GM18502 (cell line): ENCODE measurements at regions not wholly inside any gene's neighbourhood (a gene's known extent, or its start where the extent isn't known, plus 50 kb on each side); places are given as distances from the start of the nearest gene placed in this dataset.

Experiments
- ATAC-seq: cut with Tn5 transposase; IDR thresholded peaks from one replicate; pipeline ENCODE4 v1.9.1; 2021; ENCODE audit warnings: mild to moderate bottlenecking; ENCODE audit not compliant: unreplicated experiment, poor library complexity

GRCh38 chr11:11047851-11048610, 190.2 kb upstream of the ZBED5 start:
- ATAC-seq = no peak

DNA sequence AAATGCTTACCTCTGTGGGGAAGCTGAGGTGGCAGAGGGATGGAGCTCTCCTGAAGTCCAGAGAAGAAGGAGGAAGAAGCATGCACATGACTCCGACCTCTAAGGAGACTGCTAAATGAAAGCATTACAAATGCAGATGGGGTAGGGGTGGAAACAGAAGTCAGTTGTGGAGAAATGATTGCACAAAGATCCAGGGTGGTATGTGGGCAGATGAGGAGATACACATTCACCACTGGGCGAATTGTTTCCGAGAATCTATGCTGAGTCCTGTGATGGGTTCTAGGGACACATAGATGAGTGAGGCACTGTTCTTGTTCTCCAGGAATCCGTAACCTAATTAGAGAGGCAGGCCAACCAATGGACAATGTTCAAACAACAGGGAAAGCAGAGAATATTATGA, 188.9 kb upstream of the ZBED5 start:
- ATAC-seq = no peak

- ATAC-seq = no peak
Measured at GRCh38 chr11:11045156-11045930, 187.5 kb upstream of the ZBED5 start.

- ATAC-seq = no peak
Measured at GRCh38 chr11:11044137-11044855, 186.4 kb upstream of the ZBED5 start.

- ATAC-seq = no peak
Measured at GRCh38 chr11:11043721-11044120, 185.9 kb upstream of the ZBED5 start.

- no peak for ATAC-seq
Measured at GRCh38 chr11:11039208-11039965, 181.5 kb upstream of the ZBED5 start.

DNA sequence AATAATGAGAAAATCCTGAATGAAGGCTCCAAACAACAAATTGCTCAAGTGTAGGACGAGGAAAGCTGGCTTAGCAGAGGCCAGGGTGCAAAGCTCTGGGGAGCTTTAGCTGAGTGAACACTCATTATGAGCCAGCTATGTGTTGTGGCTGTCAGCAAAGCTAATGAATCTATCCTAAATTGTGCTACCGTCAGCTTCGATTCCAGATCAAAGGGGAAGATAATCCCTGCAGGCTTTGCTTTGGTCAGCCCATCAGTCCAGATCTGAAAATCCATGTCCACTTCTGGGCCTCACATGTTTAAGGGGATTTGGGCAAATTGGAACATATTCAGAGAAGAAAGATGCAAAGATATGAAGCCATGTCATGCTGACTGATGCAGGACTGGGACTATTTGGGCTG, 180.9 kb upstream of the ZBED5 start:
- ATAC-seq = no peak

DNA sequence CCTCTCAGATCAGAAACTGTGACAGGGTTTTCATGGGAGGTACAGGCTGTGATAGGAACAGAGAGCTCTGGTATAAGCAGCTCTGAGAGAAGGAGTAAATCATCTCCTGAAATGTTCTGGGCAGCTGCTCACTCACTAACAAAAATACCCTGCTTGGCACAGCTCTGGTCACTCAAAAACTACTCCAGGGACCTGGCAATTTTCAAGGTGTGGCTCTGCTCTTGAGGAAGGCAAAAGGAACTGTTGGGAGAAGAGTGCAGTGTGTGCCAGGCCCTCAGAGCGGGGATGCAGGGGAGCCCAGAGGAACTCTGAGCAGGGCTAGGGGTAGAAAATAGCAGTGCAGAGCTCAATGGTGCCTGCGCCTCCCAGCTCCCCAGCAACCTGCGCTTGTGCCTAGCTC, 180.5 kb upstream of the ZBED5 start:
- ATAC-seq = no peak

- peak; percentile 56 for ATAC-seq
Measured at GRCh38 chr11:11036848-11037732, 179.2 kb upstream of the ZBED5 start.

- ATAC-seq = no peak
Measured at GRCh38 chr11:11036185-11036847, 178.5 kb upstream of the ZBED5 start.

DNA sequence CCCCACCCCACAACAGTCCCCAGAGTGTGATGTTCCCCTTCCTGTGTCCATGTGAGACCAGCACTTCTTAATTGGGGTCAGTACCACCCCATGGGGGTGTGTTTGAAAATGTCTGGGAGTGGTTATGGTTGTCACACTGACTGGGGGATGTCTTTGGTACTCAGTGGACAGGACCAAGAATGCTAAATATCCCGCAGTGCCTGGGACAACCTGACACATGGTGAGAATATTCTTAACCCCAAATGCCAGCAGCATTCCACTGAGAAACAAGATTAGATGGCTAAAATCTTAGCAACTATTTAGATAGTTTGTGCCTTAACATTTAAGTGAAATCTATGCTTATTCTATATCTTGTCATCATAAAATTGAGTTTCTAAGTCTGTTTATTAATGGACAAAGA, 177.5 kb upstream of the ZBED5 start:
- ATAC-seq = no peak

GRCh38 chr11:11034476-11034875, 176.6 kb upstream of the ZBED5 start:
- ATAC-seq = no peak

- ATAC-seq = no peak
Measured at GRCh38 chr11:11032066-11032465, 174.2 kb upstream of the ZBED5 start.

DNA sequence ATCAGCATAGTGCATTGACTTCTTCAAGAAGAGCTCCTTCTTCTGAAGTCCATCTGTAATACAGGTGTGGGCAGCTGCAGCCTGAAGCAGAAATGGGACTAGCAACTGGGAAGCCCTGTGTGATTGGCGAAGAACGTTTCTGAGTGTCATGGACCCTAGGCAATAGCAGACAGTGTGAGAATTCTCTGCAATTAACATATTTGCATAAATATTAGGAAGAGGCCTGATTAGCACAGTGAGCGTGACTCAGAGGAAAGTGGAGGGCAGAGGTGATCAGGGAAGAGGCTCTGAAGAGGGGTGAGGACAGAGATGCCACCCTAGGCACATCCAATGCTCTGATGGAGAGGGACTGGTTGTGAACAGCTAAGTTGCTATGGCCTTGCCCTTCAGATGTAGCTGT, 171.2 kb upstream of the ZBED5 start:
- no peak for ATAC-seq

- no peak for ATAC-seq
Measured at GRCh38 chr11:11028017-11028692, 170.3 kb upstream of the ZBED5 start.

- no peak for ATAC-seq
Measured at GRCh38 chr11:11027288-11027687, 169.4 kb upstream of the ZBED5 start.

DNA sequence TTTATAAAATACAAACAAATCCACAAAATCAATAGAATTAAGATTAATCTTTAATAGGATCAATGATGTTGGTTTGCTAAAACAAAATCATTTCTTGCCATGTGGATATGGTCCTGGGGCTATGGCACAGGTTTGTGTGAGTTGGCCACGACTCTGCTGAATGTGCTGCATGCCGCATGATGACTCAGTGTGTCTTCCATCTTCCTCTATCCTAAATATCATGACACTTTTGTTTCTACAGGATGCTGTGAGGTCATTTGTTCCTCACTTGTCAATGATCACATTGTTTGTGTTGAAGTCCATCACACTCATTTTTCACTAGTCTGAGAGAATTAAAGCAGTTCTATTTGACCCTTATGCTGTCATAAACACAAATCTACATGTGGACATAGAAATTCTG, 167.2 kb upstream of the ZBED5 start:
- no peak for ATAC-seq

DNA sequence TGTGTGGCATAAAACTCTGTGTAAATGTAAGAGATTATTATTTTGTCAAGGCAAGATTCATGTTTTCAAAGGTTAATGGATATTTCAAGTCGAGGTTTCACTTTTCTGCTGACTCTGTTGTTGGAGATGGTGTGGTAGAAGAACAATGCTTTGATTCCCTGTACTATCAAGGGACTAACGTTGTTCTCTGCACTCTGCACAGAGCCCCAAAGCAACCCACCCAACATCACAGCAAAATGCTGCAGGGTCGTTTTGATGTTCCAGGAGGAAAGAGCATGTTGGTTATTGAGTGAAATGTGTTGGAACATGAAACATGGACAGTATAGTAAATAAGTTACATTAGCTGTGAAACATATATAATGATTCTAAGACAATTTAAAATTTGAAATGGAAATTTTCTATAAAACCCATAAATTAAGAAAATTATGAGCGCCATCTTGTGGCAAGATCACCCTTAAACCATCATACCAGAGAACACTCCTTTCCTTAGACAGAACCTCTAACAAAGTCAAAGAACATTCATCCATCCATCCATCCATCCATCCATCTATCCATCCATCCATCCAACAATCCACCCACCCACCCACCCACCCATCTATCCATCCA, 164.4 kb upstream of the ZBED5 start:
- no peak for ATAC-seq
